ENCODE measurements at regions not wholly inside any gene's neighbourhood (a gene's known extent, or its start where the extent isn't known, plus 50 kb on each side); places are given as distances from the start of the nearest gene placed in this dataset.

DNA sequence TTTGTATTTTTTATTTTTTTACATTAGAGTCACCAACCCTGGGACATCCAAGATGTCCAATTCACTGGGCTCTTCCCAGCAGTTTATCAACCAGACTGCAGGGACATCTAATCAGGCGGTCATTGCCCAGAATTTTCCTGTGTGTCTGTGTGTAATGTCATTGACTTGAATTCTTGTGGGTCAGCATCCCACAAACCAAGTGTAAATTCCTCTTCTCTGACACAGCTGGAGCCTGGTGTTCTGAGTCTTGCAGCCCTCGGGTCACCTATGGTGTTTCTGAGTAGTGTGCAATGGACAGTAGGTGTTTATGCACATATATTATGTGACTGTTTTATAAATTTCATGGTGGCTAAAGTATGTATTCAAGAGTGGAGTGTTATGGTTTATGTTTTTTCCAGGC is 815.7 kb downstream of the SEMA5A start:
- TF ChIP-seq CTCF (IDR thresholded peaks at IDR 0.05; ENCODE audit: low read length) (no peak), EZH2 (IDR thresholded peaks at IDR 0.05; ENCODE audit: borderline replicate concordance, low read length) (no peak)

Data from OCI-LY1 (cell line).